ENCODE measurements at regions not wholly inside any gene's neighbourhood (a gene's known extent, or its start where the extent isn't known, plus 50 kb on each side); places are given as distances from the start of the nearest gene placed in this dataset.

GRCh38 chr12:125989696-125990095 lies 924.5 kb downstream of the AACS start:
- TF ChIP-seq, protein P1, sequence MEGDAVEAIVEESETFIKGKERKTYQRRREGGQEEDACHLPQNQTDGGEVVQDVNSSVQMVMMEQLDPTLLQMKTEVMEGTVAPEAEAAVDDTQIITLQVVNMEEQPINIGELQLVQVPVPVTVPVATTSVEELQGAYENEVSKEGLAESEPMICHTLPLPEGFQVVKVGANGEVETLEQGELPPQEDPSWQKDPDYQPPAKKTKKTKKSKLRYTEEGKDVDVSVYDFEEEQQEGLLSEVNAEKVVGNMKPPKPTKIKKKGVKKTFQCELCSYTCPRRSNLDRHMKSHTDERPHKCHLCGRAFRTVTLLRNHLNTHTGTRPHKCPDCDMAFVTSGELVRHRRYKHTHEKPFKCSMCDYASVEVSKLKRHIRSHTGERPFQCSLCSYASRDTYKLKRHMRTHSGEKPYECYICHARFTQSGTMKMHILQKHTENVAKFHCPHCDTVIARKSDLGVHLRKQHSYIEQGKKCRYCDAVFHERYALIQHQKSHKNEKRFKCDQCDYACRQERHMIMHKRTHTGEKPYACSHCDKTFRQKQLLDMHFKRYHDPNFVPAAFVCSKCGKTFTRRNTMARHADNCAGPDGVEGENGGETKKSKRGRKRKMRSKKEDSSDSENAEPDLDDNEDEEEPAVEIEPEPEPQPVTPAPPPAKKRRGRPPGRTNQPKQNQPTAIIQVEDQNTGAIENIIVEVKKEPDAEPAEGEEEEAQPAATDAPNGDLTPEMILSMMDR (IDR thresholded peaks at IDR 0.05 in 4 of 5, conservative IDR thresholded peaks at IDR 0.05 in 1 of 5), result no peak
- TF ChIP-seq POLR2A (IDR thresholded peaks at IDR 0.05), result no peak
- H3K27ac ChIP-seq, result no peak overlapping the region
- H3K4me3 ChIP-seq, result no peak overlapping the region
- ATAC-seq (no peak), DNase-seq (no peak)
- intact Hi-C loops (cut with DNase I; ENCODE audit: low total_unique reads), result no loop called here
- in situ Hi-C loops (cut with MboI; ENCODE audit: low sequenced_read_pairs in 4 of 4), result no loop called here
- H3K27me3 ChIP-seq, result peaks cover 0 to 5% (median 0%) of the 10 kb centered on the region in 3 donors
- no peaks in the 10 kb centered on the region for H3K9me3 ChIP-seq
- no peaks in the 10 kb centered on the region for H3K4me1 ChIP-seq
- H3K36me3 ChIP-seq, result no peaks in the 10 kb centered on the region

DNA sequence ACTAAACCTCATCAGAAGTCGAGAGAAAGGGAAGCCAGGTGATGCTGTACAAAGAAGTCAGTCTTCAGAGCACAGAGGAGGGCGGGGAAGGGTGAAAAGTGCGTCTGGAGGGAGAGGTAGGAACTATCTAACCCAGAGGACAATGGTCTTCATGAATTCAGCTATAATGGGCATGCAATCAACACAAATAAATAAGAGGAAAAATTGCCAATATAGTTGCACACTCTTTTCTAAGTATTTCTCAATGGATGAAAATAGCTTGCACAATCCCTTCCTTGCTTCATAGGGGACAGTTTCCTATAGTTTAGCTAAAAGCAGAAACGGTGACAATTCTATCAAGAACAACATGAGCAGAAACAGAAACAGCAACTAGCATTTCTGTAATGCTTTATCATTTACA lies 931.2 kb downstream of the AACS start:
- Histone ChIP-seq H3K27me3 (no peaks in the 10 kb centered on the region), H3K4me3 (no peak overlapping the region), H3K4me1 (no peaks in the 10 kb centered on the region), H3K9me3 (no peaks in the 10 kb centered on the region), H3K27ac (no peak overlapping the region), H3K36me3 (no peaks in the 10 kb centered on the region)
- in situ Hi-C loops (cut with MboI; ENCODE audit: low sequenced_read_pairs in 4 of 4) (no loop called here), intact Hi-C loops (cut with DNase I; ENCODE audit: low total_unique reads) (no loop called here)
- TF ChIP-seq, protein P1 (IDR thresholded peaks at IDR 0.05 in 4 of 5, conservative IDR thresholded peaks at IDR 0.05 in 1 of 5), result no peak
- no peak for TF ChIP-seq POLR2A (IDR thresholded peaks at IDR 0.05)
- ATAC-seq (no peak), DNase-seq (no peak)

DNA sequence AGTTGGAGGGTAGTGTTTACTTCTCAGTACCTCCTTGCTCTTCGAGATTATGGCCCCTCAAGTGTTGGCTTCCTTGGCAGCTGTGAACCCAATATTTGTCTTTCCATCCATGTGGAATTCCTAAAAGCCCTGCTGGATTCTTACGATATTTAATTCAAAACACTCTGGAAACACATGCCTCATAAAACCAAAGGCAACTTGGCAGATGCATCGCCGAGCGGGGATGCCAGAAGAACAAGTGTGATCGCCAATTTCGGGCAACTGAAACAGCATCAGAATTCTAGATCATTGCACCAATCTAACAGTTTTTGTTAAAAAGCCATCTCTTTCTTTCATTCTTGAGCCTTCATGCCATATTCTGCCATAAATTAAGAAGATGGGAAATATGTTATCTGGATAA lies 934.4 kb downstream of the AACS start:
- H3K4me1 ChIP-seq, result no peaks in the 10 kb centered on the region

GRCh38 chr12:126019385-126019784 lies 954.1 kb downstream of the AACS start:
- Histone ChIP-seq H3K27me3 (no peaks in the 10 kb centered on the region), H3K9me3 (peaks cover 0 to 10% (median 0%) of the 10 kb centered on the region in 3 donors), H3K36me3 (no peaks in the 10 kb centered on the region), H3K4me1 (no peaks in the 10 kb centered on the region), H3K27ac (no peak overlapping the region), H3K4me3 (no peak overlapping the region)
- DNase-seq (no peak), ATAC-seq (no peak)
- intact Hi-C loops (cut with DNase I; ENCODE audit: low total_unique reads) (no loop called here), in situ Hi-C loops (cut with MboI; ENCODE audit: low sequenced_read_pairs in 4 of 4) (no loop called here)
- TF ChIP-seq, protein P1 (IDR thresholded peaks at IDR 0.05 in 4 of 5, conservative IDR thresholded peaks at IDR 0.05 in 1 of 5), result no peak
- TF ChIP-seq POLR2A (IDR thresholded peaks at IDR 0.05), result no peak

More for the DNA sequence above, 934.4 kb downstream of the AACS start:
- Histone ChIP-seq H3K27ac (no peak overlapping the region), H3K4me3 (no peak overlapping the region), H3K36me3 (no peaks in the 10 kb centered on the region), H3K9me3 (no peaks in the 10 kb centered on the region), H3K27me3 (no peaks in the 10 kb centered on the region)
- ATAC-seq, result no peak
- in situ Hi-C loops (cut with MboI; ENCODE audit: low sequenced_read_pairs in 4 of 4), result no loop called here
- intact Hi-C loops (cut with DNase I; ENCODE audit: low total_unique reads), result no loop called here
- no peak for DNase-seq
- TF ChIP-seq POLR2A (IDR thresholded peaks at IDR 0.05), result no peak
- TF ChIP-seq, protein P1 (IDR thresholded peaks at IDR 0.05 in 4 of 5, conservative IDR thresholded peaks at IDR 0.05 in 1 of 5), result no peak

- H3K9me3 ChIP-seq, result peaks cover 0 to 10% (median 0%) of the 10 kb centered on the region in 3 donors
- DNase-seq (no peak), ATAC-seq (no peak)
- no peak overlapping the region for H3K27ac ChIP-seq
- intact Hi-C loops (cut with DNase I; ENCODE audit: low total_unique reads) (no loop called here), in situ Hi-C loops (cut with MboI; ENCODE audit: low sequenced_read_pairs in 4 of 4) (no loop called here)
- H3K27me3 ChIP-seq, result no peaks in the 10 kb centered on the region
- TF ChIP-seq POLR2A (IDR thresholded peaks at IDR 0.05), result no peak
- TF ChIP-seq, protein P1 (IDR thresholded peaks at IDR 0.05 in 4 of 5, conservative IDR thresholded peaks at IDR 0.05 in 1 of 5), result no peak
- no peak overlapping the region for H3K4me3 ChIP-seq
- H3K36me3 ChIP-seq, result no peaks in the 10 kb centered on the region
- H3K4me1 ChIP-seq, result no peaks in the 10 kb centered on the region
These were observed 956.4 kb downstream of the AACS start for GRCh38 chr12:126021675-126022074.

Data from gastrocnemius medialis (tissue), 4 donors.